Right lobe of liver (tissue), 6 donors: ENCODE measurements at regions not wholly inside any gene's neighbourhood (a gene's known extent, or its start where the extent isn't known, plus 50 kb on each side); places are given as distances from the start of the nearest gene placed in this dataset.

Experiments used
- ATAC-seq, 4 donors: fragments of 200-7000 bp; cut with Tn5 transposase; one replicate each; pipeline ENCODE4 v1.9.1; 2020; ENCODE audit warnings: mild to moderate bottlenecking in 4 of 4, moderate library complexity in 4 of 4
- DNase-seq, 3 donors: peaks; one replicate each; pipeline ENCODE4 v3.0.0-alpha.2; 2020
- H3K27ac ChIP-seq, 3 donors: fragments of 200-600 bp; one replicate each; pipeline ENCODE4 v1.8.0; 2022
- H3K27me3 ChIP-seq, 2 donors: fragments of 200-600 bp; one replicate each; pipeline ENCODE4 v1.8.0; 2022
- H3K36me3 ChIP-seq, 4 donors: fragments of 200-600 bp; sonication (generic) in 1 of 4; one replicate each; pipeline versions ENCODE4 v1.5.1 to v1.8.0; 2017 to 2022; ENCODE audit warnings: control low read depth in 1 of 4
- H3K4me1 ChIP-seq, 4 donors: fragments of 200-600 bp; sonication (generic) in 1 of 4; one replicate each; pipeline versions ENCODE4 v1.5.1 to v1.8.0; 2017 to 2022; ENCODE audit warnings: control low read depth in 1 of 4
- H3K4me3 ChIP-seq, 3 donors: fragments of 200-600 bp; one replicate each; pipeline ENCODE4 v1.8.0; 2022
- H3K9me3 ChIP-seq, 4 donors: fragments of 200-600 bp; sonication (generic) in 1 of 4; one replicate each; pipeline versions ENCODE4 v1.5.1 to v1.8.0; 2017 to 2022; ENCODE audit warnings: control low read depth in 1 of 4
- POLR2A ChIP-seq: fragments of 450-650 bp; IDR thresholded peaks from one replicate; pipeline ENCODE4 v1.6.1; 2017; ENCODE audit warnings: antibody characterized with exemption, mild to moderate bottlenecking
- WGBS: methylation state at CpG from one replicate; pipeline ENCODE4 v1.1.6; 2018; ENCODE audit warnings: low coverage, low lambda C conversion rate; ENCODE audit not compliant: insufficient coverage; ENCODE audit errors: missing lambda C conversion rate; 5-methylcytosine and 5-hydroxymethylcytosine counted together
- intact Hi-C, 2 donors: fragments of 100-400 bp; cut with DNase I; formaldehyde crosslinking; loops; one replicate each; pipeline versions ENCODE4 v1.11.2 to v1.14.1; 2022
- TF ChIP-seq, protein P1 (sequence below), 4 donors: fragments of 200-600 bp in 3 of 4; fragments of 450-650 bp in 1 of 4; IDR thresholded peaks; one replicate each; pipeline versions ENCODE4 v1.5.1 to v1.8.0; 2016 to 2022; ENCODE audit warnings: antibody characterized with exemption in 4 of 4, mild to moderate bottlenecking in 2 of 4
- donor health status: DM: no; HTN: yes; CAD: no.
- donor health status: DM: no; HTN: no; CAD: no.
- donor health status: DM: no; HTN: no; CAD: no.
- donor health status: DM: no; HTN: yes; CAD: no.
- donor health status: DM: no; HTN: yes; CAD: no.

DNA sequence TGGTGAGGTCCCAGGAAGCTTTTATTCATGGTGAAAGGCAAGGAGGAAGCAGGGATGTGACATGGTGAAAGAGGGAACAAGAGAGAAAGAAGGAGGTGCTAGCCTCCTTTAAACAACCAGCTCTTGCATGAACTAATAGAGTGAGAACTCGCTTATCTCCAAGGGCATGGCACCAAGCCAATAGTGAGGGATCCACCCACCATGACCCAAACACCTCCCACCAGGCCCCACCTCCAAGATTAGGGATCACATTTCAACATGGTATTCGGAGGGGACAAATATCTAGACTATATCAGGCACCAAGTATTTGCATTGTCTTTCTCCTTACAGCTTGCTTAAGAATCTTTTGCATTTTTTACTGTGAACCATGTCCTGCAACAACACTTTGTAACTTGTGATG lies 91.9 kb upstream of the DHRS4 start:
- Histone ChIP-seq H3K27ac (no peak overlapping the region), H3K27me3 (no peaks in the 10 kb centered on the region), H3K9me3 (no peaks in the 10 kb centered on the region), H3K4me3 (no peak overlapping the region), H3K36me3 (no peaks in the 10 kb centered on the region), H3K4me1 (no peaks in the 10 kb centered on the region)
- TF ChIP-seq, protein P1, sequence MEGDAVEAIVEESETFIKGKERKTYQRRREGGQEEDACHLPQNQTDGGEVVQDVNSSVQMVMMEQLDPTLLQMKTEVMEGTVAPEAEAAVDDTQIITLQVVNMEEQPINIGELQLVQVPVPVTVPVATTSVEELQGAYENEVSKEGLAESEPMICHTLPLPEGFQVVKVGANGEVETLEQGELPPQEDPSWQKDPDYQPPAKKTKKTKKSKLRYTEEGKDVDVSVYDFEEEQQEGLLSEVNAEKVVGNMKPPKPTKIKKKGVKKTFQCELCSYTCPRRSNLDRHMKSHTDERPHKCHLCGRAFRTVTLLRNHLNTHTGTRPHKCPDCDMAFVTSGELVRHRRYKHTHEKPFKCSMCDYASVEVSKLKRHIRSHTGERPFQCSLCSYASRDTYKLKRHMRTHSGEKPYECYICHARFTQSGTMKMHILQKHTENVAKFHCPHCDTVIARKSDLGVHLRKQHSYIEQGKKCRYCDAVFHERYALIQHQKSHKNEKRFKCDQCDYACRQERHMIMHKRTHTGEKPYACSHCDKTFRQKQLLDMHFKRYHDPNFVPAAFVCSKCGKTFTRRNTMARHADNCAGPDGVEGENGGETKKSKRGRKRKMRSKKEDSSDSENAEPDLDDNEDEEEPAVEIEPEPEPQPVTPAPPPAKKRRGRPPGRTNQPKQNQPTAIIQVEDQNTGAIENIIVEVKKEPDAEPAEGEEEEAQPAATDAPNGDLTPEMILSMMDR (IDR thresholded peaks at IDR 0.05), result no peak
- TF ChIP-seq POLR2A, result no peak
- DNase-seq (no peak), ATAC-seq (peak in 1 of 4 donors; percentile 19)
- intact Hi-C loops, result no loop called here
- 21% methylated on average over 2 of the region's 2 CpGs for WGBS

DNA sequence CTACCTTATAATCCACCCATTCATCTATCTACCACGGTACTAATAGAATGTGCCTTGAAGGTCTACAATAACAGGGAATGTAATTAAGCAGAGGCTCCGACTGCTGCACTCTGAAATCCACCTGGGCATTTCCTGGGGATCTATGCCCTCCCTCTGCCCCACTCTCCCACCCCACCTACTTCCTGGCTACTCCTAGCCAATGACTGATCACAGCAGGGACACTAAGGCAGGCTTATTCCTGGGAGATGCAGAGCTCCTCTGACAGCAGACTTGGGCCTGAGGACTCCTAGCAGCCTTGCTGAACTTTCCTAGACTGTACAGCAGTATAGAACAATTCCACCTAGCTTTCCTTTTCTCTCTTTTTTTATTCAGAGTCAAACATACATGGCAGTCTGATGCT lies 91.1 kb upstream of the DHRS4 start:
- WGBS, result 82% methylated on average over 2 of the region's 2 CpGs
- intact Hi-C loops, result no loop called here

DNA sequence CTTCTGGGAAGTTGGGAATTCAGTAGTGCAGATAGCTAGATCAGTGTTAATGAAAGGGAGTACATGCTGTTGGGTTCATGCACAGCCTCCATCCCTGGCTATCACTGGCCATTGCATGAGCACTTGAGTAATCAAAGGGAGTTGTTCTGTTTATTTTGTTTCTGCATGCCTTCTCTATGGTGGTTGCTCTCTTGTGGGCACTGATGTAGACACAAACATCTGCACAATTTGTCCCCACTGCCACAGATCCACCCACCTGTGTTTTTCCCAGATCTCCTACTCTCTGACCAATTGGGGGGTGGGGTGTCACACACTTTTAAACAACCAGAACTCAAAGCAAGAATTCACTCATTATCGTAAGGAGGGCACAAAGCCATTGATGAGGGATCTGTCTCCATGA lies 89.7 kb upstream of the DHRS4 start:
- ATAC-seq, result no peak
- TF ChIP-seq, protein P1 (IDR thresholded peaks at IDR 0.05), result no peak
- no peak for TF ChIP-seq POLR2A
- intact Hi-C loops, result no loop called here

More for the DNA sequence above, 91.1 kb upstream of the DHRS4 start:
- Histone ChIP-seq H3K27me3 (no peaks in the 10 kb centered on the region), H3K9me3 (no peaks in the 10 kb centered on the region), H3K36me3 (no peaks in the 10 kb centered on the region), H3K4me1 (no peaks in the 10 kb centered on the region), H3K27ac (no peak overlapping the region), H3K4me3 (no peak overlapping the region)
- DNase-seq (no peak), ATAC-seq (no peak)
- TF ChIP-seq POLR2A, result no peak
- TF ChIP-seq, protein P1 (IDR thresholded peaks at IDR 0.05), result no peak

DNA sequence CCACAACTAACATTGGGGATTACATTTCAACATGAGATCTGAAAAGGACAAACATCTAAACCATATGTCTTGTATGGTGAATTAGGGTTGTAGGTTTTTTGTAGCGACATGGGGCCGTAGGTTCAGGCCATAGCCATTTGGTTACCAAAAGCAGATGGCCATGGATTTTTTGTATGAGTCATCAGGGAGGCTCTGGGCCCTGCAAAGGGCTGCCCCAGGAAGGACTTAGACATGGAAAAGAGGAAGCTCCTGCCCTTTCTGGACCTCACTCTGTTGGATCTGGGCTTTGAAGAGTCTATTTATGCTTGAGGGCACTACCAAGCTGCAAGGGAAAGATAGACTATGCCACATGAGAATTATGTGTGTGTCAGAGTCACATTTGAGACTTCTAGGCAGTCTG lies 89.3 kb upstream of the DHRS4 start:
- Histone ChIP-seq H3K36me3 (no peaks in the 10 kb centered on the region), H3K4me3 (no peak overlapping the region), H3K9me3 (no peaks in the 10 kb centered on the region), H3K27ac (no peak overlapping the region), H3K4me1 (no peaks in the 10 kb centered on the region), H3K27me3 (no peaks in the 10 kb centered on the region)
- WGBS, result 89% methylated on average over 2 of the region's 2 CpGs
- intact Hi-C loops, result no loop called here
- no peak for TF ChIP-seq POLR2A
- TF ChIP-seq, protein P1 (IDR thresholded peaks at IDR 0.05), result no peak
- DNase-seq (no peak), ATAC-seq (no peak)

More for the DNA sequence above, 89.7 kb upstream of the DHRS4 start:
- Histone ChIP-seq H3K4me1 (no peaks in the 10 kb centered on the region), H3K36me3 (no peaks in the 10 kb centered on the region), H3K4me3 (no peak overlapping the region), H3K27ac (no peak overlapping the region), H3K9me3 (no peaks in the 10 kb centered on the region), H3K27me3 (no peaks in the 10 kb centered on the region)
- WGBS, result 100% methylated on average over 1 of the region's 1 CpG
- no peak for DNase-seq

DNA sequence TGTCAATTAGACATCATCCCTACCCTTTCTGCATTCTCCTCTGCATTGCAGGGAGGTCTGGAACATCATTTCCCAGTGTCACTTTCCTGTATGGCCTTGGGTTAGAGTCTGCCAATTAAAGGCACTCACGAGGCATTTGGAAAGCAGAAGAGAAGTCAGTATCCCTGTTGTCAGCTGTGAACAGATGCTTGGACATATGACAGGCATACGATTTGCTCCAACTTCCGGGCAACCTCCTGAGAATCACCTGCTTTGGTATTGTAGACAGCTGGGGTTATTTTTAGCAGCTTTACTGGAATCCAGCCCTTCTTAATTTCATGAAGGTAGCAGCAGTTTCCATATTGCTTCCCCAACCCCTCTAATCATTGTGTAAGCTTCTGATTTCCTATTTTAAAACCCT lies 88.7 kb upstream of the DHRS4 start:
- H3K4me3 ChIP-seq, result no peak overlapping the region
- H3K27ac ChIP-seq, result no peak overlapping the region
- no peaks in the 10 kb centered on the region for H3K36me3 ChIP-seq
- 53% methylated on average over 2 of the region's 3 CpGs for WGBS
- intact Hi-C loops, result no loop called here
- no peaks in the 10 kb centered on the region for H3K27me3 ChIP-seq
- no peaks in the 10 kb centered on the region for H3K9me3 ChIP-seq
- TF ChIP-seq, protein P1 (IDR thresholded peaks at IDR 0.05), result no peak
- TF ChIP-seq POLR2A, result no peak
- DNase-seq (no peak), ATAC-seq (no peak)
- no peaks in the 10 kb centered on the region for H3K4me1 ChIP-seq
